A549 (cell line): ENCODE measurements at regions not wholly inside any gene's neighbourhood (a gene's known extent, or its start where the extent isn't known, plus 50 kb on each side); places are given as distances from the start of the nearest gene placed in this dataset.

Experiments
- BHLHE40 ChIP-seq: IDR thresholded peaks from 2 replicates; pipeline ENCODE4 v1.6.1; 2012; ENCODE audit warnings: low read depth, low read length, inconsistent platforms
- JUNB ChIP-seq: fragments of >200 bp; sonication (Bioruptor Twin); formaldehyde crosslinking; IDR thresholded peaks from 2 replicates; pipeline ENCODE4 v1.6.1; 2016
- PBX3 ChIP-seq: IDR thresholded peaks from 2 replicates; pipeline ENCODE4 v1.6.1; 2012
- REST ChIP-seq: fragments of 200-600 bp; sonication (generic); IDR thresholded peaks from 2 replicates; pipeline ENCODE4 v1.6.1; 2016; ENCODE audit warnings: antibody characterized with exemption, mild to moderate bottlenecking, moderate library complexity
- TF ChIP-seq, protein P1 (sequence below): fragments of >200 bp; sonication (Bioruptor Twin); formaldehyde crosslinking; IDR thresholded peaks from 3 replicates; pipeline ENCODE4 v1.5.1; 2016
- TF ChIP-seq, protein P2 (sequence below): fragments of >200 bp; sonication (Bioruptor Twin); formaldehyde crosslinking; IDR thresholded peaks from 3 replicates; pipeline ENCODE4 v1.6.1; 2016

GRCh38 chr15:62430552-62430951, 265.5 kb upstream of the C2CD4B start:
- no peak for TF ChIP-seq PBX3
- TF ChIP-seq, protein P1, sequence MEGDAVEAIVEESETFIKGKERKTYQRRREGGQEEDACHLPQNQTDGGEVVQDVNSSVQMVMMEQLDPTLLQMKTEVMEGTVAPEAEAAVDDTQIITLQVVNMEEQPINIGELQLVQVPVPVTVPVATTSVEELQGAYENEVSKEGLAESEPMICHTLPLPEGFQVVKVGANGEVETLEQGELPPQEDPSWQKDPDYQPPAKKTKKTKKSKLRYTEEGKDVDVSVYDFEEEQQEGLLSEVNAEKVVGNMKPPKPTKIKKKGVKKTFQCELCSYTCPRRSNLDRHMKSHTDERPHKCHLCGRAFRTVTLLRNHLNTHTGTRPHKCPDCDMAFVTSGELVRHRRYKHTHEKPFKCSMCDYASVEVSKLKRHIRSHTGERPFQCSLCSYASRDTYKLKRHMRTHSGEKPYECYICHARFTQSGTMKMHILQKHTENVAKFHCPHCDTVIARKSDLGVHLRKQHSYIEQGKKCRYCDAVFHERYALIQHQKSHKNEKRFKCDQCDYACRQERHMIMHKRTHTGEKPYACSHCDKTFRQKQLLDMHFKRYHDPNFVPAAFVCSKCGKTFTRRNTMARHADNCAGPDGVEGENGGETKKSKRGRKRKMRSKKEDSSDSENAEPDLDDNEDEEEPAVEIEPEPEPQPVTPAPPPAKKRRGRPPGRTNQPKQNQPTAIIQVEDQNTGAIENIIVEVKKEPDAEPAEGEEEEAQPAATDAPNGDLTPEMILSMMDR = no peak
- TF ChIP-seq, protein P2, sequence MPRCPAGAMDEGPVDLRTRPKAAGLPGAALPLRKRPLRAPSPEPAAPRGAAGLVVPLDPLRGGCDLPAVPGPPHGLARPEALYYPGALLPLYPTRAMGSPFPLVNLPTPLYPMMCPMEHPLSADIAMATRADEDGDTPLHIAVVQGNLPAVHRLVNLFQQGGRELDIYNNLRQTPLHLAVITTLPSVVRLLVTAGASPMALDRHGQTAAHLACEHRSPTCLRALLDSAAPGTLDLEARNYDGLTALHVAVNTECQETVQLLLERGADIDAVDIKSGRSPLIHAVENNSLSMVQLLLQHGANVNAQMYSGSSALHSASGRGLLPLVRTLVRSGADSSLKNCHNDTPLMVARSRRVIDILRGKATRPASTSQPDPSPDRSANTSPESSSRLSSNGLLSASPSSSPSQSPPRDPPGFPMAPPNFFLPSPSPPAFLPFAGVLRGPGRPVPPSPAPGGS = no peak
- no peak for TF ChIP-seq REST
- no peak for TF ChIP-seq JUNB
- no peak for TF ChIP-seq BHLHE40
